ENCODE measurements at regions not wholly inside any gene's neighbourhood (a gene's known extent, or its start where the extent isn't known, plus 50 kb on each side); places are given as distances from the start of the nearest gene placed in this dataset.
"Not testable (repeated sequence)": the region's sequence is repeated elsewhere in the genome, so short reads cannot be mapped to it uniquely, and the experiment has no call there.

GRCh38 chr9:108035487-108035886 lies 545.9 kb upstream of the KLF4 start:
- H3K18ac ChIP-seq (ENCODE audit: low read depth in 1 of 2, low read length in 2 of 2): no peak overlapping the region
- no peak overlapping the region for H2BK5ac ChIP-seq (ENCODE audit: low read depth, low read length, poor library complexity, severe bottlenecking)
- H4K8ac ChIP-seq (ENCODE audit: low read length): peak overlapping the region; percentile 19
- H2BK15ac ChIP-seq (ENCODE audit: low read depth, poor library complexity, severe bottlenecking): no peak overlapping the region
- no peak overlapping the region for H2BK12ac ChIP-seq (ENCODE audit: low read length in 2 of 2)
- no peak overlapping the region for H3K9ac ChIP-seq (ENCODE audit: low read length)
- no peaks in the 10 kb centered on the region for H3K4me1 ChIP-seq (ENCODE audit: control insufficient read depth, insufficient read depth, low read depth, low read length)
- no peaks in the 10 kb centered on the region for H3K9me3 ChIP-seq (ENCODE audit: control insufficient read depth, low read length)
- no peaks in the 10 kb centered on the region for H3K79me1 ChIP-seq (replicated peaks; ENCODE audit: low read length, poor library complexity, severe bottlenecking)
- no peak overlapping the region for H2AFZ ChIP-seq (ENCODE audit: low read depth, low read length)
- peak; percentile 77 for DNase-seq
- H4K91ac ChIP-seq (ENCODE audit: low read length): no peak overlapping the region
- H3K27me3 ChIP-seq (ENCODE audit: control insufficient read depth in 1 of 2, insufficient read depth in 1 of 2, low read length in 2 of 2): no peaks in the 10 kb centered on the region
- no peak overlapping the region for H3K23ac ChIP-seq (ENCODE audit: low read length in 2 of 2)
- no peak overlapping the region for H2AK5ac ChIP-seq (ENCODE audit: low read length, severe bottlenecking)
- H3K36me3 ChIP-seq (ENCODE audit: control insufficient read depth in 1 of 2, insufficient read depth in 2 of 2, low read depth in 1 of 2, low read length in 2 of 2): no peaks in the 10 kb centered on the region
- H2BK120ac ChIP-seq (ENCODE audit: low read depth, low read length): no peak overlapping the region
- no peak overlapping the region for H3K4me3 ChIP-seq (ENCODE audit: insufficient read depth in 1 of 2, low read depth in 1 of 2, low read length in 2 of 2)
- no peak overlapping the region for H3K27ac ChIP-seq (ENCODE audit: low read length, poor library complexity, severe bottlenecking)
- no peak overlapping the region for H3K14ac ChIP-seq (ENCODE audit: low read length in 2 of 2)
- no peak overlapping the region for H3K4me2 ChIP-seq (ENCODE audit: low read length, poor library complexity, severe bottlenecking)
- H3K4ac ChIP-seq (ENCODE audit: low read depth in 1 of 2, low read length in 2 of 2): no peak overlapping the region
- 79% methylated on average over 1 of the region's 1 CpG for WGBS

GRCh38 chr9:108033976-108034964 lies 544.7 kb upstream of the KLF4 start:
- 82% methylated on average over 4 of the region's 5 CpGs for WGBS
- no peak overlapping the region for H3K14ac ChIP-seq (ENCODE audit: low read length in 2 of 2)
- H2BK5ac ChIP-seq (ENCODE audit: low read depth, low read length, poor library complexity, severe bottlenecking): no peak overlapping the region
- no peak overlapping the region for H4K8ac ChIP-seq (ENCODE audit: low read length)
- no peak overlapping the region for H2BK12ac ChIP-seq (ENCODE audit: low read length in 2 of 2)
- peak; percentile 31 for DNase-seq
- H3K9ac ChIP-seq (ENCODE audit: low read length): peak overlapping the region; percentile 42
- H2BK120ac ChIP-seq (ENCODE audit: low read depth, low read length): no peak overlapping the region
- no peak overlapping the region for H2AFZ ChIP-seq (ENCODE audit: low read depth, low read length)
- no peaks in the 10 kb centered on the region for H3K27me3 ChIP-seq (ENCODE audit: control insufficient read depth in 1 of 2, insufficient read depth in 1 of 2, low read length in 2 of 2)
- H4K91ac ChIP-seq (ENCODE audit: low read length): no peak overlapping the region
- no peak overlapping the region for H3K27ac ChIP-seq (ENCODE audit: low read length, poor library complexity, severe bottlenecking)
- no peaks in the 10 kb centered on the region for H3K4me1 ChIP-seq (ENCODE audit: control insufficient read depth, insufficient read depth, low read depth, low read length)
- no peak overlapping the region for H3K4me3 ChIP-seq (ENCODE audit: insufficient read depth in 1 of 2, low read depth in 1 of 2, low read length in 2 of 2)
- no peaks in the 10 kb centered on the region for H3K9me3 ChIP-seq (ENCODE audit: control insufficient read depth, low read length)
- H3K18ac ChIP-seq (ENCODE audit: low read depth in 1 of 2, low read length in 2 of 2): no peak overlapping the region
- H3K4me2 ChIP-seq (ENCODE audit: low read length, poor library complexity, severe bottlenecking): no peak overlapping the region
- H3K79me1 ChIP-seq (replicated peaks; ENCODE audit: low read length, poor library complexity, severe bottlenecking): no peaks in the 10 kb centered on the region
- H2BK15ac ChIP-seq (ENCODE audit: low read depth, poor library complexity, severe bottlenecking): no peak overlapping the region
- no peaks in the 10 kb centered on the region for H3K36me3 ChIP-seq (ENCODE audit: control insufficient read depth in 1 of 2, insufficient read depth in 2 of 2, low read depth in 1 of 2, low read length in 2 of 2)
- H2AK5ac ChIP-seq (ENCODE audit: low read length, severe bottlenecking): no peak overlapping the region
- no peak overlapping the region for H3K4ac ChIP-seq (ENCODE audit: low read depth in 1 of 2, low read length in 2 of 2)
- H3K23ac ChIP-seq (ENCODE audit: low read length in 2 of 2): no peak overlapping the region

- H2AFZ ChIP-seq (ENCODE audit: low read depth, low read length); H3K4me3 ChIP-seq (ENCODE audit: insufficient read depth in 1 of 2, low read depth in 1 of 2, low read length in 2 of 2); H3K9ac ChIP-seq (ENCODE audit: low read length); H3K9me3 ChIP-seq (ENCODE audit: control insufficient read depth, low read length); H2BK15ac ChIP-seq (ENCODE audit: low read depth, poor library complexity, severe bottlenecking); H3K18ac ChIP-seq (ENCODE audit: low read depth in 1 of 2, low read length in 2 of 2); H3K4me2 ChIP-seq (ENCODE audit: low read length, poor library complexity, severe bottlenecking); H3K4me1 ChIP-seq (ENCODE audit: control insufficient read depth, insufficient read depth, low read depth, low read length); H3K14ac ChIP-seq (ENCODE audit: low read length in 2 of 2); H2BK120ac ChIP-seq (ENCODE audit: low read depth, low read length); H4K91ac ChIP-seq (ENCODE audit: low read length); H3K27ac ChIP-seq (ENCODE audit: low read length, poor library complexity, severe bottlenecking); H3K4ac ChIP-seq (ENCODE audit: low read depth in 1 of 2, low read length in 2 of 2); DNase-seq; H3K23ac ChIP-seq (ENCODE audit: low read length in 2 of 2); H2BK5ac ChIP-seq (ENCODE audit: low read depth, low read length, poor library complexity, severe bottlenecking); H4K8ac ChIP-seq (ENCODE audit: low read length); H2BK12ac ChIP-seq (ENCODE audit: low read length in 2 of 2); H3K27me3 ChIP-seq (ENCODE audit: control insufficient read depth in 1 of 2, insufficient read depth in 1 of 2, low read length in 2 of 2); H3K79me1 ChIP-seq (replicated peaks; ENCODE audit: low read length, poor library complexity, severe bottlenecking); H2AK5ac ChIP-seq (ENCODE audit: low read length, severe bottlenecking); H3K36me3 ChIP-seq (ENCODE audit: control insufficient read depth in 1 of 2, insufficient read depth in 2 of 2, low read depth in 1 of 2, low read length in 2 of 2): not testable (repeated sequence)
- 95% methylated on average over 9 of the region's 9 CpGs for WGBS
These were observed 542.5 kb upstream of the KLF4 start for GRCh38 chr9:108032079-108032478.

- WGBS: 91% methylated on average over 10 of the region's 11 CpGs
These were observed 541.7 kb upstream of the KLF4 start for GRCh38 chr9:108031221-108031620.

More at GRCh38 chr9:108031221-108031620, 541.7 kb upstream of the KLF4 start:
- not testable (repeated sequence) for H2BK120ac ChIP-seq (ENCODE audit: low read depth, low read length); H3K18ac ChIP-seq (ENCODE audit: low read depth in 1 of 2, low read length in 2 of 2); H3K23ac ChIP-seq (ENCODE audit: low read length in 2 of 2); H3K4me1 ChIP-seq (ENCODE audit: control insufficient read depth, insufficient read depth, low read depth, low read length); H2AK5ac ChIP-seq (ENCODE audit: low read length, severe bottlenecking); H3K4me2 ChIP-seq (ENCODE audit: low read length, poor library complexity, severe bottlenecking); DNase-seq; H3K14ac ChIP-seq (ENCODE audit: low read length in 2 of 2); H3K79me1 ChIP-seq (replicated peaks; ENCODE audit: low read length, poor library complexity, severe bottlenecking); H2AFZ ChIP-seq (ENCODE audit: low read depth, low read length); H3K27ac ChIP-seq (ENCODE audit: low read length, poor library complexity, severe bottlenecking); H2BK15ac ChIP-seq (ENCODE audit: low read depth, poor library complexity, severe bottlenecking); H3K36me3 ChIP-seq (ENCODE audit: control insufficient read depth in 1 of 2, insufficient read depth in 2 of 2, low read depth in 1 of 2, low read length in 2 of 2); H2BK5ac ChIP-seq (ENCODE audit: low read depth, low read length, poor library complexity, severe bottlenecking); H3K9ac ChIP-seq (ENCODE audit: low read length); H2BK12ac ChIP-seq (ENCODE audit: low read length in 2 of 2); H3K27me3 ChIP-seq (ENCODE audit: control insufficient read depth in 1 of 2, insufficient read depth in 1 of 2, low read length in 2 of 2); H4K8ac ChIP-seq (ENCODE audit: low read length); H3K9me3 ChIP-seq (ENCODE audit: control insufficient read depth, low read length); H3K4me3 ChIP-seq (ENCODE audit: insufficient read depth in 1 of 2, low read depth in 1 of 2, low read length in 2 of 2); H4K91ac ChIP-seq (ENCODE audit: low read length); H3K4ac ChIP-seq (ENCODE audit: low read depth in 1 of 2, low read length in 2 of 2)
